GM23338 (cell line): ENCODE measurements at regions not wholly inside any gene's neighbourhood (a gene's known extent, or its start where the extent isn't known, plus 50 kb on each side); places are given as distances from the start of the nearest gene placed in this dataset.

Experiments used
- ATAC-seq: fragments of 200-7000 bp; cut with Tn5 transposase; 3 replicates; pipeline ENCODE4 v1.9.1; 2020
- DNase-seq: peaks from one replicate; pipeline ENCODE4 v3.0.0-alpha.2; 2015; ENCODE audit warnings: low spot score
- H2AFZ ChIP-seq: fragments of 200-600 bp; sonication (generic); 2 replicates; pipeline ENCODE4 v1.8.0; 2016; ENCODE audit warnings: antibody characterized with exemption, mild to moderate bottlenecking, moderate library complexity
- H3F3A ChIP-seq: fragments of 200-600 bp; sonication (generic); replicated peaks from 2 replicates; pipeline ENCODE4 v1.8.0; 2017; ENCODE audit warnings: antibody characterized with exemption, mixed run types, low read depth
- H3K27ac ChIP-seq: fragments of 200-600 bp; sonication (generic); 2 replicates; pipeline ENCODE4 v1.6.1; 2016; ENCODE audit warnings: low read depth
- H3K27me3 ChIP-seq: fragments of 200-600 bp; sonication (generic); 2 replicates; pipeline ENCODE4 v1.8.0; 2016; ENCODE audit warnings: mild to moderate bottlenecking, mixed run types, moderate library complexity; ENCODE audit not compliant: insufficient read depth
- H3K36me3 ChIP-seq: fragments of 200-600 bp; sonication (generic); 2 replicates; pipeline ENCODE4 v1.8.0; 2016; ENCODE audit warnings: mild to moderate bottlenecking; ENCODE audit not compliant: insufficient read depth
- H3K4me1 ChIP-seq: fragments of 200-600 bp; sonication (generic); 2 replicates; pipeline ENCODE4 v1.8.0; 2016; ENCODE audit warnings: mild to moderate bottlenecking, moderate library complexity; ENCODE audit not compliant: insufficient read depth
- H3K4me2 ChIP-seq: fragments of 200-600 bp; sonication (generic); 2 replicates; pipeline ENCODE4 v1.7.1; 2017; ENCODE audit warnings: mixed run types
- H3K4me3 ChIP-seq: fragments of 200-600 bp; sonication (generic); 2 replicates; pipeline ENCODE4 v1.6.1; 2016; ENCODE audit warnings: mixed run types
- H3K79me2 ChIP-seq: fragments of 200-600 bp; sonication (generic); replicated peaks from 2 replicates; pipeline ENCODE4 v1.8.0; 2017; ENCODE audit warnings: mild to moderate bottlenecking; ENCODE audit not compliant: insufficient read depth
- H3K9me2 ChIP-seq: fragments of 200-600 bp; sonication (generic); 2 replicates; pipeline ENCODE4 v1.8.0; 2017; ENCODE audit not compliant: insufficient read depth
- H4K20me1 ChIP-seq: fragments of 200-600 bp; sonication (generic); replicated peaks from 2 replicates; pipeline ENCODE4 v1.8.0; 2017; ENCODE audit warnings: mild to moderate bottlenecking; ENCODE audit not compliant: insufficient read depth
- H3K27ac Mint-ChIP-seq: 2 replicates; pipeline ENCODE4 v1.8.0; 2020; ENCODE audit warnings: inconsistent platforms, mild to moderate bottlenecking, moderate library complexity, mixed read lengths
- H3K27me3 Mint-ChIP-seq: 3 replicates; pipeline ENCODE4 v1.8.0; 2022; ENCODE audit warnings: low read depth, mild to moderate bottlenecking, moderate library complexity, mixed read lengths, inconsistent platforms; ENCODE audit not compliant: insufficient read depth, poor library complexity
- H3K36me3 Mint-ChIP-seq: 3 replicates; pipeline ENCODE4 v1.8.0; 2021; ENCODE audit warnings: low read depth, mild to moderate bottlenecking, inconsistent platforms, moderate library complexity, mixed read lengths
- H3K4me1 Mint-ChIP-seq: 3 replicates; pipeline ENCODE4 v1.8.0; 2020; ENCODE audit warnings: mild to moderate bottlenecking, inconsistent platforms, mixed read lengths
- H3K4me3 Mint-ChIP-seq: 3 replicates; pipeline ENCODE4 v1.8.0; 2021; ENCODE audit warnings: moderate library complexity, mild to moderate bottlenecking, inconsistent platforms, mixed read lengths
- H3K9me3 Mint-ChIP-seq: 3 replicates; pipeline ENCODE4 v1.8.0; 2020; ENCODE audit warnings: moderate library complexity, mild to moderate bottlenecking, inconsistent platforms, mixed read lengths
- CREB1 ChIP-seq: fragments of 250-450 bp; sonication (Bioruptor Pico); IDR thresholded peaks from 2 replicates; pipeline ENCODE4 v1.5.0; 2020; ENCODE audit warnings: low read depth, mild to moderate bottlenecking, moderate library complexity
- EZH2 ChIP-seq: fragments of 200-600 bp; sonication (generic); IDR thresholded peaks from one replicate; pipeline ENCODE4 v1.8.0; 2017; ENCODE audit warnings: antibody characterized with exemption, mild to moderate bottlenecking, low read depth; ENCODE audit not compliant: unreplicated experiment
- EZH2phosphoT487 ChIP-seq: fragments of 200-600 bp; sonication (generic); IDR thresholded peaks from one replicate; pipeline ENCODE4 v1.8.1; 2018; ENCODE audit warnings: antibody characterized with exemption; ENCODE audit not compliant: unreplicated experiment
- JUNB ChIP-seq: IDR thresholded peaks from one replicate; pipeline ENCODE4 v1.6.1; 2016; ENCODE audit warnings: antibody characterized with exemption; ENCODE audit not compliant: unreplicated experiment
- NANOG ChIP-seq: IDR thresholded peaks from 2 replicates; pipeline ENCODE4 v1.6.1; 2016; ENCODE audit warnings: antibody characterized with exemption, borderline replicate concordance
- POLR2AphosphoS5 ChIP-seq: IDR thresholded peaks from 2 replicates; pipeline ENCODE4 v1.6.1; 2016; ENCODE audit warnings: antibody characterized with exemption, low read depth
- STAT1 ChIP-seq: IDR thresholded peaks from one replicate; pipeline ENCODE4 v1.6.1; 2016; ENCODE audit warnings: antibody characterized with exemption; ENCODE audit not compliant: unreplicated experiment
- ZNF114 ChIP-seq: fragments of 250-450 bp; sonication (Bioruptor Pico); IDR thresholded peaks from 2 replicates; pipeline ENCODE4 v1.5.0; 2020; ENCODE audit warnings: mild to moderate bottlenecking, moderate library complexity
- ZNF331 ChIP-seq: fragments of 250-450 bp; sonication (Bioruptor Pico); IDR thresholded peaks from 2 replicates; pipeline ENCODE4 v1.5.0; 2020; ENCODE audit warnings: low read depth, mild to moderate bottlenecking, moderate library complexity
- TF ChIP-seq, protein P1 (sequence below): fragments of 250-450 bp; sonication (Bioruptor Pico); IDR thresholded peaks from 2 replicates; pipeline ENCODE4 v1.5.0; 2020; ENCODE audit warnings: mild to moderate bottlenecking, moderate library complexity
- TF ChIP-seq, protein P2 (sequence below), 2 experiments: fragments of 200-600 bp in 1 of 2; sonication (generic) in 1 of 2; conservative IDR thresholded peaks; 2 replicates each; pipeline versions ENCODE4 v1.5.1 to v1.6.1; 2016 to 2017; ENCODE audit warnings: antibody characterized with exemption in 2 of 2, low read depth in 2 of 2, mild to moderate bottlenecking in 2 of 2, moderate library complexity in 1 of 2
- TF ChIP-seq, protein P3 (sequence below): IDR thresholded peaks from one replicate; pipeline ENCODE4 v1.6.1; 2018; ENCODE audit warnings: antibody characterized with exemption; ENCODE audit not compliant: unreplicated experiment
- TF ChIP-seq, protein P4 (sequence below): IDR thresholded peaks from 2 replicates; pipeline ENCODE4 v1.6.1; 2016; ENCODE audit warnings: antibody characterized with exemption

DNA sequence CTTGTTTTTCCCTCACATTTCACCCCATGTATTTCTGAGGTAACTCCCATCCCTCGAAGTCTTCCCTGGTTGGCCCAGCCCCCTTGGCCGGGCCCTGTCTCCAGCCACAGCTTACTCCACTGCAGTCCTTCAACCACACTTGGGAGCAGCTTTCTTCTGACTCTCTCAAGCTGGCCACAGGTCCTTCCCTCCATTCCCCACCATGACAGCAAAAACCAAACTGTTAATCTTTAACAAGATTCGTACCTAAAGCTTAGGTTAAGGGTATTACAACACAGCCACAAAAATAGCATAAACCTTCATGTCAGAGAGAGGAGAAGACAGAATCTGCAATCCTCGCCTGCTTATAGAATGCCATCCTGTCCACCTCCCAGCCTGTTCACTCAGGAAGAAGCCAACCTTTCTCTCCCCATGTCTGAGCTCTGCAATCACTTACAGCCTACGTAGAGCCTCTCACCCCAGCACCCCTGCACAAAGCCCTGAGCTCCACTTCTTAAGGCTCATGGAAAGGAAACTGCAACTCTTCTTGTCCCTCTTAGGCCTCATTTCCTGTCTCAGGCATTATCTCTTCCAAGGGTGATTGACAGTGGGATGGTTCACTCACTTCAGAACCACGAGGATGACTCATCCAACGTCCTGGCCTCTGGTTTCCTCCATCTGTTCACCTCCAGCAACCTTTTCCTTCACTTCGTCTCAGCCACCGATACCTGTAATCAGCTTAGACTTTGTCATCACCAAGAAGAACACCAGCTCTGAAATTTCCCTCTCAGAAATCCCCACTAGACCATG, 72.8 kb downstream of the CD2 start:
- DNase-seq (no peak), ATAC-seq (no peak)
- H3K4me1 Mint-ChIP-seq, result peaks cover 17% of the 10 kb centered on the region
- no peaks in the 10 kb centered on the region for H4K20me1 ChIP-seq
- H3K36me3 Mint-ChIP-seq, result 0 out of 3 replicates have a peak, but pooled peaks cover 2% of the 10 kb centered on the region
- H3K9me3 Mint-ChIP-seq, result no peaks in the 10 kb centered on the region
- no peak for TF ChIP-seq NANOG
- TF ChIP-seq EZH2, result no peak
- TF ChIP-seq, protein P1, sequence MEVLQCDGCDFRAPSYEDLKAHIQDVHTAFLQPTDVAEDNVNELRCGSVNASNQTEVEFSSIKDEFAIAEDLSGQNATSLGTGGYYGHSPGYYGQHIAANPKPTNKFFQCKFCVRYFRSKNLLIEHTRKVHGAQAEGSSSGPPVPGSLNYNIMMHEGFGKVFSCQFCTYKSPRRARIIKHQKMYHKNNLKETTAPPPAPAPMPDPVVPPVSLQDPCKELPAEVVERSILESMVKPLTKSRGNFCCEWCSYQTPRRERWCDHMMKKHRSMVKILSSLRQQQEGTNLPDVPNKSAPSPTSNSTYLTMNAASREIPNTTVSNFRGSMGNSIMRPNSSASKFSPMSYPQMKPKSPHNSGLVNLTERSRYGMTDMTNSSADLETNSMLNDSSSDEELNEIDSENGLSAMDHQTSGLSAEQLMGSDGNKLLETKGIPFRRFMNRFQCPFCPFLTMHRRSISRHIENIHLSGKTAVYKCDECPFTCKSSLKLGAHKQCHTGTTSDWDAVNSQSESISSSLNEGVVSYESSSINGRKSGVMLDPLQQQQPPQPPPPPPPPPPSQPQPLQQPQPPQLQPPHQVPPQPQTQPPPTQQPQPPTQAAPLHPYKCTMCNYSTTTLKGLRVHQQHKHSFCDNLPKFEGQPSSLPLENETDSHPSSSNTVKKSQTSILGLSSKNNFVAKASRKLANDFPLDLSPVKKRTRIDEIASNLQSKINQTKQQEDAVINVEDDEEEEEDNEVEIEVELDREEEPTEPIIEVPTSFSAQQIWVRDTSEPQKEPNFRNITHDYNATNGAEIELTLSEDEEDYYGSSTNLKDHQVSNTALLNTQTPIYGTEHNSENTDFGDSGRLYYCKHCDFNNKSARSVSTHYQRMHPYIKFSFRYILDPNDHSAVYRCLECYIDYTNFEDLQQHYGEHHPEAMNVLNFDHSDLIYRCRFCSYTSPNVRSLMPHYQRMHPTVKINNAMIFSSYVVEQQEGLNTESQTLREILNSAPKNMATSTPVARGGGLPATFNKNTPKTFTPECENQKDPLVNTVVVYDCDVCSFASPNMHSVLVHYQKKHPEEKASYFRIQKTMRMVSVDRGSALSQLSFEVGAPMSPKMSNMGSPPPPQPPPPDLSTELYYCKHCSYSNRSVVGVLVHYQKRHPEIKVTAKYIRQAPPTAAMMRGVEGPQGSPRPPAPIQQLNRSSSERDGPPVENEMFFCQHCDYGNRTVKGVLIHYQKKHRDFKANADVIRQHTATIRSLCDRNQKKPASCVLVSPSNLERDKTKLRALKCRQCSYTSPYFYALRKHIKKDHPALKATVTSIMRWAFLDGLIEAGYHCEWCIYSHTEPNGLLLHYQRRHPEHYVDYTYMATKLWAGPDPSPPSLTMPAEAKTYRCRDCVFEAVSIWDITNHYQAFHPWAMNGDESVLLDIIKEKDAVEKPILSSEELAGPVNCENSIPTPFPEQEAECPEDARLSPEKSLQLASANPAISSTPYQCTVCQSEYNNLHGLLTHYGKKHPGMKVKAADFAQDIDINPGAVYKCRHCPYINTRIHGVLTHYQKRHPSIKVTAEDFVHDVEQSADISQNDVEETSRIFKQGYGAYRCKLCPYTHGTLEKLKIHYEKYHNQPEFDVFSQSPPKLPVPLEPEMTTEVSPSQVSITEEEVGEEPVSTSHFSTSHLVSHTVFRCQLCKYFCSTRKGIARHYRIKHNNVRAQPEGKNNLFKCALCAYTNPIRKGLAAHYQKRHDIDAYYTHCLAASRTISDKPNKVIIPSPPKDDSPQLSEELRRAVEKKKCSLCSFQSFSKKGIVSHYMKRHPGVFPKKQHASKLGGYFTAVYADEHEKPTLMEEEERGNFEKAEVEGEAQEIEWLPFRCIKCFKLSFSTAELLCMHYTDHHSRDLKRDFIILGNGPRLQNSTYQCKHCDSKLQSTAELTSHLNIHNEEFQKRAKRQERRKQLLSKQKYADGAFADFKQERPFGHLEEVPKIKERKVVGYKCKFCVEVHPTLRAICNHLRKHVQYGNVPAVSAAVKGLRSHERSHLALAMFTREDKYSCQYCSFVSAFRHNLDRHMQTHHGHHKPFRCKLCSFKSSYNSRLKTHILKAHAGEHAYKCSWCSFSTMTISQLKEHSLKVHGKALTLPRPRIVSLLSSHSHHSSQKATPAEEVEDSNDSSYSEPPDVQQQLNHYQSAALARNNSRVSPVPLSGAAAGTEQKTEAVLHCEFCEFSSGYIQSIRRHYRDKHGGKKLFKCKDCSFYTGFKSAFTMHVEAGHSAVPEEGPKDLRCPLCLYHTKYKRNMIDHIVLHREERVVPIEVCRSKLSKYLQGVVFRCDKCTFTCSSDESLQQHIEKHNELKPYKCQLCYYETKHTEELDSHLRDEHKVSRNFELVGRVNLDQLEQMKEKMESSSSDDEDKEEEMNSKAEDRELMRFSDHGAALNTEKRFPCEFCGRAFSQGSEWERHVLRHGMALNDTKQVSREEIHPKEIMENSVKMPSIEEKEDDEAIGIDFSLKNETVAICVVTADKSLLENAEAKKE (CRISPR knock-in tag), result no peak
- TF ChIP-seq STAT1, result no peak
- TF ChIP-seq JUNB, result no peak
- TF ChIP-seq ZNF331 (CRISPR knock-in tag), result no peak
- TF ChIP-seq ZNF114 (CRISPR knock-in tag), result no peak
- TF ChIP-seq EZH2phosphoT487, result no peak
- TF ChIP-seq, protein P2, sequence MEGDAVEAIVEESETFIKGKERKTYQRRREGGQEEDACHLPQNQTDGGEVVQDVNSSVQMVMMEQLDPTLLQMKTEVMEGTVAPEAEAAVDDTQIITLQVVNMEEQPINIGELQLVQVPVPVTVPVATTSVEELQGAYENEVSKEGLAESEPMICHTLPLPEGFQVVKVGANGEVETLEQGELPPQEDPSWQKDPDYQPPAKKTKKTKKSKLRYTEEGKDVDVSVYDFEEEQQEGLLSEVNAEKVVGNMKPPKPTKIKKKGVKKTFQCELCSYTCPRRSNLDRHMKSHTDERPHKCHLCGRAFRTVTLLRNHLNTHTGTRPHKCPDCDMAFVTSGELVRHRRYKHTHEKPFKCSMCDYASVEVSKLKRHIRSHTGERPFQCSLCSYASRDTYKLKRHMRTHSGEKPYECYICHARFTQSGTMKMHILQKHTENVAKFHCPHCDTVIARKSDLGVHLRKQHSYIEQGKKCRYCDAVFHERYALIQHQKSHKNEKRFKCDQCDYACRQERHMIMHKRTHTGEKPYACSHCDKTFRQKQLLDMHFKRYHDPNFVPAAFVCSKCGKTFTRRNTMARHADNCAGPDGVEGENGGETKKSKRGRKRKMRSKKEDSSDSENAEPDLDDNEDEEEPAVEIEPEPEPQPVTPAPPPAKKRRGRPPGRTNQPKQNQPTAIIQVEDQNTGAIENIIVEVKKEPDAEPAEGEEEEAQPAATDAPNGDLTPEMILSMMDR (conservative IDR thresholded peaks at IDR 0.05; ENCODE audit: low read depth in 2 of 2), result no peak
- TF ChIP-seq, protein P3, sequence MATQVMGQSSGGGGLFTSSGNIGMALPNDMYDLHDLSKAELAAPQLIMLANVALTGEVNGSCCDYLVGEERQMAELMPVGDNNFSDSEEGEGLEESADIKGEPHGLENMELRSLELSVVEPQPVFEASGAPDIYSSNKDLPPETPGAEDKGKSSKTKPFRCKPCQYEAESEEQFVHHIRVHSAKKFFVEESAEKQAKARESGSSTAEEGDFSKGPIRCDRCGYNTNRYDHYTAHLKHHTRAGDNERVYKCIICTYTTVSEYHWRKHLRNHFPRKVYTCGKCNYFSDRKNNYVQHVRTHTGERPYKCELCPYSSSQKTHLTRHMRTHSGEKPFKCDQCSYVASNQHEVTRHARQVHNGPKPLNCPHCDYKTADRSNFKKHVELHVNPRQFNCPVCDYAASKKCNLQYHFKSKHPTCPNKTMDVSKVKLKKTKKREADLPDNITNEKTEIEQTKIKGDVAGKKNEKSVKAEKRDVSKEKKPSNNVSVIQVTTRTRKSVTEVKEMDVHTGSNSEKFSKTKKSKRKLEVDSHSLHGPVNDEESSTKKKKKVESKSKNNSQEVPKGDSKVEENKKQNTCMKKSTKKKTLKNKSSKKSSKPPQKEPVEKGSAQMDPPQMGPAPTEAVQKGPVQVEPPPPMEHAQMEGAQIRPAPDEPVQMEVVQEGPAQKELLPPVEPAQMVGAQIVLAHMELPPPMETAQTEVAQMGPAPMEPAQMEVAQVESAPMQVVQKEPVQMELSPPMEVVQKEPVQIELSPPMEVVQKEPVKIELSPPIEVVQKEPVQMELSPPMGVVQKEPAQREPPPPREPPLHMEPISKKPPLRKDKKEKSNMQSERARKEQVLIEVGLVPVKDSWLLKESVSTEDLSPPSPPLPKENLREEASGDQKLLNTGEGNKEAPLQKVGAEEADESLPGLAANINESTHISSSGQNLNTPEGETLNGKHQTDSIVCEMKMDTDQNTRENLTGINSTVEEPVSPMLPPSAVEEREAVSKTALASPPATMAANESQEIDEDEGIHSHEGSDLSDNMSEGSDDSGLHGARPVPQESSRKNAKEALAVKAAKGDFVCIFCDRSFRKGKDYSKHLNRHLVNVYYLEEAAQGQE, result no peak
- TF ChIP-seq, protein P4, sequence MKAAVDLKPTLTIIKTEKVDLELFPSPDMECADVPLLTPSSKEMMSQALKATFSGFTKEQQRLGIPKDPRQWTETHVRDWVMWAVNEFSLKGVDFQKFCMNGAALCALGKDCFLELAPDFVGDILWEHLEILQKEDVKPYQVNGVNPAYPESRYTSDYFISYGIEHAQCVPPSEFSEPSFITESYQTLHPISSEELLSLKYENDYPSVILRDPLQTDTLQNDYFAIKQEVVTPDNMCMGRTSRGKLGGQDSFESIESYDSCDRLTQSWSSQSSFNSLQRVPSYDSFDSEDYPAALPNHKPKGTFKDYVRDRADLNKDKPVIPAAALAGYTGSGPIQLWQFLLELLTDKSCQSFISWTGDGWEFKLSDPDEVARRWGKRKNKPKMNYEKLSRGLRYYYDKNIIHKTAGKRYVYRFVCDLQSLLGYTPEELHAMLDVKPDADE, result no peak
- no peak for TF ChIP-seq CREB1
- TF ChIP-seq POLR2AphosphoS5, result no peak
- no peak overlapping the region for H3K4me3 ChIP-seq
- H3K4me3 Mint-ChIP-seq, result no peak overlapping the region
- H3K4me2 ChIP-seq, result no peak overlapping the region
- no peaks in the 10 kb centered on the region for H3K27me3 ChIP-seq
- H3K36me3 ChIP-seq, result no peaks in the 10 kb centered on the region
- H3F3A ChIP-seq, result no peaks in the 10 kb centered on the region
- H3K27ac Mint-ChIP-seq, result no peak overlapping the region
- H3K79me2 ChIP-seq, result no peaks in the 10 kb centered on the region
- peak overlapping the region; percentile 38; the same call in 1 of the 2 replicates for H2AFZ ChIP-seq
- H3K9me2 ChIP-seq, result peaks cover 7% of the 10 kb centered on the region; the same call in 1 of the 2 replicates
- peaks cover 4% of the 10 kb centered on the region; the same call in 1 of the 2 replicates for H3K4me1 ChIP-seq
- no peak overlapping the region for H3K27ac ChIP-seq
- peaks cover 12% of the 10 kb centered on the region for H3K27me3 Mint-ChIP-seq
